ENCODE measurements at regions not wholly inside any gene's neighbourhood (a gene's known extent, or its start where the extent isn't known, plus 50 kb on each side); places are given as distances from the start of the nearest gene placed in this dataset.

- Histone ChIP-seq H3K27ac (no peak overlapping the region), H3K27me3 (no peaks in the 10 kb centered on the region), H3K4me1 (peaks cover 21% of the 10 kb centered on the region), H3K36me3 (no peaks in the 10 kb centered on the region), H3K9me3 (no peaks in the 10 kb centered on the region), H3K4me3 (no peak overlapping the region)
- DNase-seq (ENCODE audit: low spot score in 2 of 2) = no peak
- TF ChIP-seq POLR2A (IDR thresholded peaks at IDR 0.05) (no peak), CTCF (IDR thresholded peaks at IDR 0.05) (no peak), POLR2AphosphoS5 (IDR thresholded peaks at IDR 0.05) (no peak), EP300 (IDR thresholded peaks at IDR 0.05) (no peak)
- WGBS = 90% methylated on average over 9 of the region's 9 CpGs
Observed at GRCh38 chr5:135133181-135133580, 99.2 kb upstream of the PITX1 start.

GRCh38 chr5:135131801-135132680, 98.0 kb upstream of the PITX1 start:
- H3K27ac ChIP-seq = no peak overlapping the region
- H3K9me3 ChIP-seq = no peaks in the 10 kb centered on the region
- DNase-seq (ENCODE audit: low spot score in 2 of 2) = no peak
- H3K4me1 ChIP-seq = peaks cover 21% of the 10 kb centered on the region
- TF ChIP-seq POLR2AphosphoS5 (IDR thresholded peaks at IDR 0.05) = no peak
- TF ChIP-seq EP300 (IDR thresholded peaks at IDR 0.05) = no peak
- no peak for TF ChIP-seq CTCF (IDR thresholded peaks at IDR 0.05)
- TF ChIP-seq POLR2A (IDR thresholded peaks at IDR 0.05) = no peak
- 84% methylated on average over 12 of the region's 12 CpGs for WGBS
- no peaks in the 10 kb centered on the region for H3K36me3 ChIP-seq
- H3K27me3 ChIP-seq = no peaks in the 10 kb centered on the region
- no peak overlapping the region for H3K4me3 ChIP-seq

GRCh38 chr5:135130261-135131215, 96.5 kb upstream of the PITX1 start:
- H3K36me3 ChIP-seq = no peaks in the 10 kb centered on the region
- no peaks in the 10 kb centered on the region for H3K27me3 ChIP-seq
- no peak overlapping the region for H3K4me3 ChIP-seq
- WGBS = 87% methylated on average over 7 of the region's 7 CpGs
- H3K9me3 ChIP-seq = no peaks in the 10 kb centered on the region
- H3K4me1 ChIP-seq = peaks cover 9% of the 10 kb centered on the region
- TF ChIP-seq POLR2A (IDR thresholded peaks at IDR 0.05) = no peak
- no peak for TF ChIP-seq EP300 (IDR thresholded peaks at IDR 0.05)
- TF ChIP-seq CTCF (IDR thresholded peaks at IDR 0.05) = no peak
- no peak for TF ChIP-seq POLR2AphosphoS5 (IDR thresholded peaks at IDR 0.05)
- no peak for DNase-seq (ENCODE audit: low spot score in 2 of 2)
- no peak overlapping the region for H3K27ac ChIP-seq

GRCh38 chr5:135129307-135129706, 95.3 kb upstream of the PITX1 start:
- Histone ChIP-seq H3K4me1 (no peaks in the 10 kb centered on the region), H3K27ac (no peak overlapping the region), H3K36me3 (no peaks in the 10 kb centered on the region), H3K27me3 (no peaks in the 10 kb centered on the region), H3K9me3 (no peaks in the 10 kb centered on the region), H3K4me3 (no peak overlapping the region)
- TF ChIP-seq CTCF (IDR thresholded peaks at IDR 0.05) (no peak), EP300 (IDR thresholded peaks at IDR 0.05) (no peak), POLR2AphosphoS5 (IDR thresholded peaks at IDR 0.05) (no peak), POLR2A (IDR thresholded peaks at IDR 0.05) (no peak)
- DNase-seq (ENCODE audit: low spot score in 2 of 2) = no peak
- 55% methylated on average over 7 of the region's 12 CpGs for WGBS

- 92% methylated on average over 2 of the region's 3 CpGs for WGBS
- TF ChIP-seq CTCF (IDR thresholded peaks at IDR 0.05) (no peak), EP300 (IDR thresholded peaks at IDR 0.05) (no peak), POLR2A (IDR thresholded peaks at IDR 0.05) (no peak), POLR2AphosphoS5 (IDR thresholded peaks at IDR 0.05) (no peak)
- DNase-seq (ENCODE audit: low spot score in 2 of 2) = no peak
- Histone ChIP-seq H3K4me1 (no peaks in the 10 kb centered on the region), H3K36me3 (no peaks in the 10 kb centered on the region), H3K27ac (no peak overlapping the region), H3K9me3 (no peaks in the 10 kb centered on the region), H3K27me3 (no peaks in the 10 kb centered on the region), H3K4me3 (no peak overlapping the region)
Observed at GRCh38 chr5:135128361-135128760, 94.3 kb upstream of the PITX1 start.
